IPS-18c (cell line): ENCODE measurements at regions not wholly inside any gene's neighbourhood (a gene's known extent, or its start where the extent isn't known, plus 50 kb on each side); places are given as distances from the start of the nearest gene placed in this dataset.
"Not testable (repeated sequence)": the region's sequence is repeated elsewhere in the genome, so short reads cannot be mapped to it uniquely, and the experiment has no call there.

Experiments used
- H3K4me3 ChIP-seq: 2 replicates; pipeline ENCODE4 v1.7.0; 2013; ENCODE audit warnings: low read depth, mild to moderate bottlenecking, low read length, moderate library complexity; ENCODE audit not compliant: insufficient read depth
- H3K9me3 ChIP-seq: one replicate; pipeline ENCODE4 v1.6.1; 2013; ENCODE audit warnings: mild to moderate bottlenecking, low read length, moderate library complexity; ENCODE audit not compliant: control insufficient read depth, insufficient read depth

DNA sequence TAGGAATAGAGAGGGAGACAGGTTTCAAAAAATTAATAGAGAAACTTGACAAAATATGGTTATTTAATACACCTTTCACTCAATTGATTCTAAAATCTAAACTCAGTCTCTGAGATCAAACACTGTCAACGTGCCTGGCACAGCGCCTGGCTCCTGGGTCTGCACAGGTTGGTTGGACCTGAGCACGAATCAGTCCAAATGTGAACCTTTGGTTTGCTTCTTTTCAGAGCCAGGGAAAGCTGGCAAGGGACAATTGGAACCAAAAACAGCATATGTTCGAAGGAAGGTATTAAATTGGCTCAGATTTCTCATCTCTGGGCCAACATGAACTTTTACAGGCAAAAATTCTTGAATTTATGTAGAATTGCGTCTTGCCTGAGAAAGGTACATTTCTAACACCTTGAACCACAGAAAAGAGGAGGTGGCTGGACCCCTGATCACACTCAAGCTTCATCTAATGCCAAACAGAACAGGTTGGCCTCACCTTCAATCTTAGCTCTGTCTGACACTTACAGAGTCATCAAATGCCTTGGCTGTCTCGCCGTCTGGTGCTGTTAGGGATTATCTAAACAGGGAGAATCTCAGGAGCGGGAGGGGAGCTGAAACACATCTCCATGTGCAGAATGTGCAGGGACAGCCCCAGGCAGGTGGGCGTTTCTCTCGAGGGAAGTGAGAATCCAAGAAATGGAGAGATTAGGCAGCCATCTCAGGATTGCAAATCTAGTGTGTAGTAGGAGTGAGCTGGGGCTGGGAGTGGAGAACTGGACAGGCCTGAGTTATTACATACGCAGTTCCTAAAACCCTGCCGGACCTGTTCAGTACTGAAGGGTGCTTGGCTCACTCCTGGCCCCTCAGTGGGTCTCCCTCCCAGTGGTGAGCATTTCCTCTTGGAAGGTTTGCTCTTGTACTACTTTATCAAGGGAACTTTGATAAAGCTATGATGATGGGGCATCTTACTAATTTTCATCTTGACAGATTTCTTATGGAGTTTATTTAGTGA is 442.2 kb upstream of the B3GAT1 start:
- H3K4me3 ChIP-seq = no peak overlapping the region
- H3K9me3 ChIP-seq = no peaks in the 10 kb centered on the region

DNA sequence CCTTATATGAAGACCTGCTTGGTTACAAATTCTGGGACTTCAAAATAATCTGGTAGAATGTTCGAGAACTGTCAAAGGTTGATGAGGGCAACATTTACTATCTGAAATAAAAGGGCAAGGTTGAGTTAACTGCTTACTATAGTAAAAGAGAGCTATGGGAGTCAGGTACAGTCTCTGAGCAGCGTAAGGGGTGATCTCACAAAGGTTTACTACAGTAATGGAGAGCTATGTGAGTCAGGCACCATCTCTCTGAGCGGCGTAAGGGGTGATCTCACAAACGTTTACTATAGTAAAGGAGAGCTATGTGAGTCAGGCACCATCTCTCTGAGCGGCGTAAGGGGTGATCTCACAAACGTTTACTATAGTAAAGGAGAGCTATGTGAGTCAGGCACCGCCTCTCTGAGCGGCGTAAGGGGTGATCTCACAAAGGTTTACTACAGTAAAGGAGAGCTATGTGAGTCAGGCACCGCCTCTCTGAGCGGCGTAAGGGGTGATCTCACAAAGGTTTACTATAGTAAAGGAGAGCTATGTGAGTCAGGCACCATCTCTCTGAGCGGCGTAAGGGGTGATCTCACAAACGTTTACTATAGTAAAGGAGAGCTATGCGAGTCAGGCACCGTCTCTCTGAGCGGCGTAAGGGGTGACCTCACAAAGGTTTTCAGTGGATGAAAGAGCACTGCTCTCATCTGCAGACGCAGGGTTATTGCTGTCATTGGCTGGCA is 439.6 kb upstream of the B3GAT1 start:
- not testable (repeated sequence) for H3K4me3 ChIP-seq, H3K9me3 ChIP-seq

GRCh38 chr11:134850566-134850965 is 438.5 kb upstream of the B3GAT1 start:
- no peaks in the 10 kb centered on the region for H3K9me3 ChIP-seq
- no peak overlapping the region for H3K4me3 ChIP-seq

- H3K9me3 ChIP-seq = no peaks in the 10 kb centered on the region
Measured at GRCh38 chr11:134849833-134850232, 437.8 kb upstream of the B3GAT1 start.

DNA sequence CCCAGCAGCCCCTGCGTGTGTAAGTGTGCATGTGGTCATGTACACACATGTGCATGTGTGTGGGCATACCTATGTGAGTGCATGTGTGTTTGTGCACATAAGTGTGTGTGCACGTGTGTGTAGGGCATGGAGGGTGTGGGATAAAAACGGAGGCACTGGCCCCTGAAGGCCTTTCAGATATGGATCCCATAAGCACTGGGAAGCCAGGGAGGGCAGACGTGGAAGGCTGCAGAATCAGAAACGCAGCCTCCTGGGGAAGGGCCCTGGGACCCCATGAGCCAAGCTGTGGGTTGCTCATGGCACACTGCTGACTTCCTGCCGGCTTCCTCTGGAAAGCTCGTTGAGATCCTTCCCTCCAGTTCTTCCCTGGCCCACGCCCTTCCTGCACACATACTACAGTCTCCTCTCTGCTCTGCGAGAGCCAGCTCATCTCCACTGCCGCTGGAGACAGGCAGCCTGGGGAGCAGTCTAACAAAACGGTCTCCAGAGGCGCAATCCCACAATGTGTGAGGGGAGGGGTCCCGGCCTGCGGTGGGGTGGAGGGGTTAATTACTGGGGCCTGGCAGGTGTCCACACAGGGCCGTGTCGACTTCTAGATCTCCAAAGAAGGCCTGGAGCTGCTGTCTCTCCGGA is 435.2 kb upstream of the B3GAT1 start:
- no peaks in the 10 kb centered on the region for H3K9me3 ChIP-seq
- H3K4me3 ChIP-seq = no peak overlapping the region

More at GRCh38 chr11:134849833-134850232, 437.8 kb upstream of the B3GAT1 start:
- no peak overlapping the region for H3K4me3 ChIP-seq

GRCh38 chr11:134846328-134847082 is 434.5 kb upstream of the B3GAT1 start:
- H3K9me3 ChIP-seq = no peaks in the 10 kb centered on the region

DNA sequence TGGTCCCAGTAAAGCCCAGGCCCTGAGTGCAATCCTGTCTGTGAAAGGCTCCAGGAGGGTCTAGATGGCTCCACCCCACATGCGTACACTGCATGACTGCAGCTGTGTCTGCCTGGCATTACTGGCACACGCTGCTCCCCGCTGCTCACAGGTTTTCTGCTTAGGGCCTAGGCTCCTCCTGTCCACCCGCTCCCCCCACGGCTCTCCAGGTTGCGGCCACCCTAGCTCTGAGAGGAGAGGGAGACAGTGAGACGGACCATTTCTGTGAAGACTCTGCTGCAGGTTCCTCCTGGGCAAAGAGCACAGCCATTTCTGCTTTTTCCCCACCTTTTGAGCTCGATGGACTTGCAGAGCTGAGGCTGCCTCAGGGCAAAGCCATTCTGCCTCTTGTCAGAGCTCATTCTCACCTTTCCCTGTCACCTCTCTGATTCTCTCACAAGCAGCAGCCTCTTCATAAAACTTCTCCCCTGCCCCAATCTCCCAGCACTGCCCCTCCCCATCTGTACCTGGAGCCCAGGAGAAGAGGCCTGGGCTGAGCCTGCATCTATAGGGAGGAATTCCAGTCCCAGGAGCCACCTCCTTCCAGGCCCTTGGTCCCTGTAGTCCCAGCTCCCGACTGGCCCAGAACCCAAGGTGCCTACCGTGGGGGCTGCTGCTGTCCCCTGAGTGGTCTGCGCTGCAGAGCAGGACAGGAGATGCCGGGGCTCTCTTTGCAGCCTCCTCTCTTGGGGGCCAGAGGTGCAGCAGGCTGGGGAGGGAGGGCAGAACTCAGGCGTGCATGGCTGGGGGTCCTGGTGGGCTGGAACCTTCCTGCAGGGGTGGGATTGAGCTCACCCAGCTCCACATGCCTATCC is 433.7 kb upstream of the B3GAT1 start:
- Histone ChIP-seq H3K9me3 (no peaks in the 10 kb centered on the region), H3K4me3 (no peak overlapping the region)

More at GRCh38 chr11:134846328-134847082, 434.5 kb upstream of the B3GAT1 start:
- no peak overlapping the region for H3K4me3 ChIP-seq

- H3K9me3 ChIP-seq = no peaks in the 10 kb centered on the region
Measured at GRCh38 chr11:134844838-134845237, 432.8 kb upstream of the B3GAT1 start.

GRCh38 chr11:134843735-134844134 is 431.7 kb upstream of the B3GAT1 start:
- Histone ChIP-seq H3K4me3 (no peak overlapping the region), H3K9me3 (no peaks in the 10 kb centered on the region)

More at GRCh38 chr11:134844838-134845237, 432.8 kb upstream of the B3GAT1 start:
- no peak overlapping the region for H3K4me3 ChIP-seq

DNA sequence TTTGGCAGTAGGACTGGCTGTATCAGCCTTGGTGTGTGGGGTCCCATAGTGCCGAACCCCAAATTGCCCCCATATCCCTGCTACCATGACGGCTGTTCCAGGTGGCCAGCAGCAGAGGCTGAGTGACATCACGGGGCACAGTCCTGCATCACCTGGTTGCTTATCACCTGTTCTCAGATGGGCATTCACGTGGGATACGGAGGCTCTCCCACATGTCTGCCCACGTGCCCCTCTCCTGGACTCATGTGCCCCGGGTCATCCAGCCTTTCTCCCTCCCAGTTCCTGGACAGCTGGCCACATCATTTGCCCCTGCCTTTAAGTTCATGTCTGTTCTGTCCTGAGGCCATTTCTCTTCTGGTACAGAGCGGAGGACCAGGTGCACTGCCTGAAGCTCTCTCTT is 431.0 kb upstream of the B3GAT1 start:
- no peak overlapping the region for H3K4me3 ChIP-seq

DNA sequence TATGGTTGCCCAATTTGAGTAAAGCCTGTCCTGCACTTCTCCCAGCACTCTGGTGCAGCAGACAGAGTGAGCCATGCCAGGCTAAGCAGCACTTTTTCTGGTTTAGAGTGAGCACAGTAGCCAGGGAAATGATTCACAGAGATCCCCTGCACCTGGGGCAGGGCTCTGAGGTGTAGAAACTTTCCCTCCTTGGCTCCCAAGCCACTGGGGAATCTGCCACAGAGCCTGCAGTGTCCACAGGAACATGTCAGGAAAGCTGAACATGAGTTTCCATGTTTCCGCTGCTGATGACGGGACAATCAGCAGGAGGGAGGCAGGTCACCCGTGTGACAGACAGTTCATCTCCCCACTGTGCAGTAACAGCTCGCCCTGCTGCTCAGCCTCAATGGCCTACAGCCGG is 429.9 kb upstream of the B3GAT1 start:
- no peaks in the 10 kb centered on the region for H3K9me3 ChIP-seq

More for the DNA sequence above, 431.0 kb upstream of the B3GAT1 start:
- H3K9me3 ChIP-seq = no peaks in the 10 kb centered on the region

DNA sequence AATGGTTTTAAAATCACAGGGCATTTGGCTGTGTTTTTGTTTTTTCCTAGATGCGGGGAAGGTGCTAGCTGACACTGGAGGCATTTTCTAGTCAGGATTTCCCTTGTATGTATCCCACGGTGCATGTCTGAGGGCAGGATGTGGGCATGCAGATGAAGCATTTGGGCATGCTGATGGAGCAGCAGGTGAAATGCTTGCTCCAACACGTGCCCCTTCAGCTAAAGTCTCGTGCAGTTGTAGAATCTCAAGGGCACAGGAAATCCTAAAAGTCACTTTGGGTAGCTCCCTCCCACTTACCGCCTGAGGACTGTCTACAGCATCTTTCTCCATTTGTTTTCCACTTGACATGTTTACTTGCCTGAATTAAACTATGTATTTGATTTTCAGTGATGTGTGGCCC is 429.4 kb upstream of the B3GAT1 start:
- H3K9me3 ChIP-seq = no peaks in the 10 kb centered on the region
- no peak overlapping the region for H3K4me3 ChIP-seq

More for the DNA sequence above, 429.9 kb upstream of the B3GAT1 start:
- H3K4me3 ChIP-seq = no peak overlapping the region

DNA sequence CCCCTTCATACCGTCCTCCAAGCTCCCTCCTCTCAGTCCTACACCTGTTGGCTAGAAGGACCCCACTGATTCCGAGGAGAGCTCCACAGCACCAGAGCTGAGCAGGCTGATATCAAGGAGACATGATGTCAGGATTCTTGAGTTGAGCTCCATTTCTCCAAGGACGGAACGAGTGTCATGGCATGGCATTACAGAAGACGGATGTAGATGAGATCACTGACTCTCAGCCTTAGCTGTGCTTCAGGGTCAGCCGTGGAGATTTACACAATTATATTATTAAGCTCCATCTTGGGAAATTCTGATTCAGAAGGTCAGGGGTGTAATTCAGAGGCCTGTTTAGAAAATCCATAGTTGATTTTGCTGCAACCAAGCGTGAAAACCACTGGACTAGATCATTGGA is 428.9 kb upstream of the B3GAT1 start:
- H3K9me3 ChIP-seq = no peaks in the 10 kb centered on the region

GRCh38 chr11:134840165-134840564 is 428.1 kb upstream of the B3GAT1 start:
- not testable (repeated sequence) for H3K9me3 ChIP-seq, H3K4me3 ChIP-seq

More for the DNA sequence above, 428.9 kb upstream of the B3GAT1 start:
- H3K4me3 ChIP-seq = no peak overlapping the region

DNA sequence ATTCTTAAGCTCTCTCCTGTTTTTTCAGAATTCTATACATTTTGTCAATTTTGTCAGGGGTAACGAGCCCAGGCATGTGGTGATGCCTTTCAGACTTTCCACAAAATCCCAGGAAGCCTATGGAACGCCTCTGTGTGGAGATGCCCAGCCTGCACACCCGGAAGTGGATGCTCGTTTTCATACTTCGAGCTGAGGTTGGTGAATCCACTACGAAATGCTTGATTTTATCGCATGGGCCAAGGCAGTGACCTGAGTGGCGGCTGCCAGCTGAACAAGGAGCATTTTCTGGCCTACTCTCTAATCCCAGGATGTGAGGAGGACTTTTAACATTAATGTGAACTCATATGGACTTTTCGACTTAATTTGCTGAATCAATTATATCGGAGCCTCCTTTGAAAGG is 426.7 kb upstream of the B3GAT1 start:
- H3K9me3 ChIP-seq = no peaks in the 10 kb centered on the region
- H3K4me3 ChIP-seq = no peak overlapping the region

DNA sequence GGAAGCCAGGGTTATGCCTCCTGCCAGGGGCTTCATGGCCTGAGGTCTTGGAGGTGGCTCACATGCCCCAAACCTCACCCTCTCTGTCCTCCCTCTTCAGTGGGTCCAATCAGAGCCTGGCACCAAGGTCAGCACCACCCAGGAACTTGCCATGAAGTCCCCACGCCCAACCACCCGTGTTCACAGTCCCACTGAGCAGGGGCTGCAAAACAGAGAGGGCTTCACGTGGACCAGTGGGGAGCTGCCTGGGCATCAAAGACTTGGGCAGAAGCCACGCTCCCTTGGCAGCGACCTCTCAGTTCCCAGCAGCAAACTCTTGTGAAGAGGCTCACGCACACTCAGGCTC is 425.8 kb upstream of the B3GAT1 start:
- H3K9me3 ChIP-seq = no peaks in the 10 kb centered on the region

More for the DNA sequence above, 425.8 kb upstream of the B3GAT1 start:
- no peak overlapping the region for H3K4me3 ChIP-seq
